HCT116 (cell line): ENCODE measurements at regions not wholly inside any gene's neighbourhood (a gene's known extent, or its start where the extent isn't known, plus 50 kb on each side); places are given as distances from the start of the nearest gene placed in this dataset.

Source experiments
- ATAC-seq: fragments of 200-7000 bp; cut with Tn5 transposase; 2 replicates; pipeline ENCODE4 v1.9.1; 2020; ENCODE audit warnings: mild to moderate bottlenecking, moderate library complexity
- BruUV-seq: library from RNA; stranded (reverse); fragments of 400-500 nt; replicated peaks from 2 replicates; lab custom pipeline; 2021; lab: Mats Ljungman, UMichigan
- CTCF ChIA-PET: fragments of 300-600 bp; sonication (Branson Sonifier 250); formaldehyde crosslinking; loops from one replicate; lab custom pipeline; 2021; ENCODE audit warnings: antibody characterized with exemption; lab: Charles Lee
- POLR2A ChIA-PET: fragments of 300-600, 350-600 bp; sonication (Branson Sonifier 250); formaldehyde crosslinking; loops from one replicate; lab custom pipeline; 2021; ENCODE audit warnings: antibody characterized with exemption; lab: Charles Lee
- RAD21 ChIA-PET, 2 experiments: fragments of 300-600 bp; sonication (Branson Sonifier 250); formaldehyde crosslinking; loops; one replicate each; lab custom pipeline; 2023; ENCODE audit warnings: low total read pairs in 2 of 2; ENCODE audit not compliant: uncharacterized antibody in 2 of 2, unreplicated experiment in 2 of 2, low non-redundant PET in 1 of 2; lab: Charles Lee
- DNase-seq: peaks from one replicate; pipeline ENCODE4 v3.0.0-alpha.2; 2010; ENCODE audit warnings: low read depth, low spot score
- H2AFZ ChIP-seq: fragments of 200-600 bp; shearing (Covaris generic), sonication (generic); 2 replicates; pipeline ENCODE4 v1.6.1; 2017; ENCODE audit warnings: low read depth, mixed run types, mixed read lengths, antibody characterized with exemption, low read length; ENCODE audit not compliant: poor library complexity, severe bottlenecking
- H3K27ac ChIP-seq: 2 replicates; pipeline ENCODE4 v1.5.1; 2012; ENCODE audit warnings: low read depth, low read length
- H3K27me3 ChIP-seq: fragments of 200-600 bp; sonication (generic); 2 replicates; pipeline ENCODE4 v1.6.1; 2016; ENCODE audit warnings: mixed run types, low read length, mixed read lengths; ENCODE audit not compliant: insufficient read depth
- H3K36me3 ChIP-seq, 2 experiments: fragments of 200-500 bp in 1 of 2; fragments of 200-600 bp in 1 of 2; sonication (Bioruptor generic) in 1 of 2; sonication (generic) in 1 of 2; 2 replicates each; pipeline versions ENCODE4 v1.5.1 to v1.6.1; 2014 to 2016; ENCODE audit warnings: low read length in 2 of 2, inconsistent platforms in 1 of 2, mixed read lengths in 1 of 2, mixed run types in 1 of 2; ENCODE audit not compliant: insufficient read depth in 2 of 2, control insufficient read depth in 1 of 2
- H3K4me1 ChIP-seq, 2 experiments: fragments of 200-600 bp in 1 of 2; sonication (generic) in 1 of 2; 2 replicates each; pipeline versions ENCODE4 v1.5.1 to v1.6.1; 2012 to 2017; ENCODE audit warnings: low read length in 2 of 2, inconsistent platforms in 1 of 2, mild to moderate bottlenecking in 1 of 2, mixed read lengths in 1 of 2, mixed run types in 1 of 2, moderate library complexity in 1 of 2; ENCODE audit not compliant: insufficient read depth in 2 of 2, control insufficient read depth in 1 of 2
- H3K4me2 ChIP-seq: fragments of 200-600 bp; sonication (generic); 2 replicates; pipeline ENCODE4 v1.6.1; 2017; ENCODE audit warnings: mixed run types, low read length, mixed read lengths
- H3K4me3 ChIP-seq, 2 experiments: fragments of 200-600 bp in 1 of 2; sonication (generic) in 1 of 2; replicated peaks in 1 of 2; 2 replicates each; pipeline ENCODE4 v1.5.1; 2011 to 2016; ENCODE audit warnings: low read length in 2 of 2, control low read depth in 1 of 2, low read depth in 1 of 2, mild to moderate bottlenecking in 1 of 2, mixed read lengths in 1 of 2, mixed run types in 1 of 2
- H3K79me2 ChIP-seq: fragments of 200-600 bp; sonication (generic); 2 replicates; pipeline ENCODE4 v1.6.1; 2017; ENCODE audit warnings: mild to moderate bottlenecking, mixed run types, low read length, moderate library complexity, mixed read lengths; ENCODE audit not compliant: insufficient read depth
- H3K9ac ChIP-seq: fragments of 200-600 bp; sonication (generic); 2 replicates; pipeline ENCODE4 v1.6.1; 2016; ENCODE audit warnings: low read length, mixed read lengths
- H3K9me2 ChIP-seq: fragments of 200-600 bp; sonication (generic), shearing (Covaris generic); 2 replicates; pipeline ENCODE4 v1.6.1; 2017; ENCODE audit warnings: mixed run types, mild to moderate bottlenecking, moderate library complexity; ENCODE audit not compliant: insufficient read depth
- H3K9me3 ChIP-seq, 2 experiments: fragments of 200-500 bp in 1 of 2; fragments of 200-600 bp in 1 of 2; sonication (Bioruptor generic) in 1 of 2; sonication (generic) in 1 of 2; 2 replicates each; pipeline ENCODE4 v1.6.1; 2014 to 2017; ENCODE audit warnings: low read length in 2 of 2, mixed read lengths in 2 of 2, inconsistent platforms in 1 of 2, low read depth in 1 of 2, mild to moderate bottlenecking in 1 of 2, mixed run types in 1 of 2, moderate library complexity in 1 of 2; ENCODE audit not compliant: control insufficient read depth in 1 of 2, insufficient read depth in 1 of 2
- H4K20me1 ChIP-seq: fragments of 200-600 bp; sonication (generic), shearing (Covaris generic); 2 replicates; pipeline ENCODE4 v1.6.1; 2017; ENCODE audit warnings: mixed run types, mild to moderate bottlenecking, moderate library complexity; ENCODE audit not compliant: insufficient read depth
- CBX3 ChIP-seq: IDR thresholded peaks from 2 replicates; pipeline ENCODE4 v1.6.1; 2012; ENCODE audit warnings: low read depth
- CEBPB ChIP-seq: IDR thresholded peaks from 2 replicates; pipeline ENCODE4 v1.6.1; 2012; ENCODE audit warnings: low read depth
- EGR1 ChIP-seq: IDR thresholded peaks from 2 replicates; pipeline ENCODE4 v1.6.1; 2012; ENCODE audit warnings: low read depth
- ELF1 ChIP-seq: IDR thresholded peaks from 2 replicates; pipeline ENCODE4 v1.6.1; 2012; ENCODE audit warnings: low read depth, borderline replicate concordance
- EZH2 ChIP-seq: fragments of 200-600 bp; sonication (generic); IDR thresholded peaks from 2 replicates; pipeline ENCODE4 v1.6.1; 2017; ENCODE audit warnings: antibody characterized with exemption, mixed run types
- EZH2phosphoT487 ChIP-seq: fragments of 200-600 bp; IDR thresholded peaks from 2 replicates; pipeline ENCODE4 v1.6.1; 2018; ENCODE audit warnings: antibody characterized with exemption, borderline replicate concordance
- JUND ChIP-seq: IDR thresholded peaks from 2 replicates; pipeline ENCODE4 v1.6.1; 2012
- RAD21 ChIP-seq: IDR thresholded peaks from 2 replicates; pipeline ENCODE4 v1.6.1; 2012; ENCODE audit warnings: low read depth, mild to moderate bottlenecking
- SIN3A ChIP-seq: IDR thresholded peaks from 2 replicates; pipeline ENCODE4 v1.6.1; 2012; ENCODE audit warnings: low read depth
- TCF7L2 ChIP-seq: IDR thresholded peaks from 2 replicates; pipeline ENCODE4 v1.7.0; 2011; ENCODE audit warnings: borderline replicate concordance, inconsistent platforms; ENCODE audit not compliant: insufficient read depth, insufficient read length; ENCODE audit errors: extremely low read depth
- ZBTB33 ChIP-seq: IDR thresholded peaks from 2 replicates; pipeline ENCODE4 v1.6.1; 2011; ENCODE audit warnings: mild to moderate bottlenecking, low read length, moderate library complexity; ENCODE audit not compliant: insufficient replicate concordance; ENCODE audit errors: extremely low read depth
- ZFX ChIP-seq: fragments of 450-650 bp; IDR thresholded peaks from 2 replicates; pipeline ENCODE4 v1.6.1; 2017
- ZNF274 ChIP-seq: fragments of 200-500 bp; sonication (Bioruptor generic); IDR thresholded peaks from 2 replicates; pipeline ENCODE4 v1.6.1; 2014; ENCODE audit warnings: mild to moderate bottlenecking, low read depth, low read length, inconsistent platforms
- intact Hi-C: fragments of 100-400 bp; cut with micrococcal nuclease; formaldehyde crosslinking; loops from 2 replicates; pipeline ENCODE4 v1.10.0; 2022
- TF ChIP-seq, protein P1 (sequence below), 3 experiments: fragments of 200-600 bp in 1 of 3; sonication (generic) in 1 of 3; IDR thresholded peaks in 2 of 3; conservative IDR thresholded peaks in 1 of 3; 2 replicates each; pipeline ENCODE4 v1.5.1; 2012 to 2017; ENCODE audit warnings: low read depth in 2 of 3, low read length in 2 of 3, antibody characterized with exemption in 1 of 3, borderline replicate concordance in 1 of 3, control low read depth in 1 of 3, mild to moderate bottlenecking in 1 of 3, mixed read lengths in 1 of 3, mixed run types in 1 of 3, moderate library complexity in 1 of 3; ENCODE audit not compliant: insufficient read depth in 1 of 3
- TF ChIP-seq, protein P2 (sequence below): IDR thresholded peaks from 2 replicates; pipeline ENCODE4 v1.6.1; 2012

DNA sequence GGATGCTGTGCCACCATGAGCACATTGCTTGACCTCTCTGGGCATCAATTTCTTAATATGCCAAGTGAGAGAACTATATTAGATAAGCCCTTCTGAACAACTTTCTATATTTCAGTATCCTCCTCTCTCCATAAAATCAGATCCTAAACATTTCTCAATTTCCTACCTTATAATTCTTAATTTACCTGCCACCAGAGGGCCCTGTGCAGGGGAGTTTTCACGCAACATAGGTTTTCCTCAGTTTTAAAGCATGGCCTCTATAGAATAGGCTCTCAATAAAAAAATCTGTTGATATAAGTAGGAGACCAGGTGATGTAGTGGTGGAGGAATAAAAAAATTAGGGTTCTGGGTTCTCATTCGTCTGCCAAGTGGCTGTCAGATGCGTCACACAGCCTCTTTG, 83.7 kb upstream of the DBX1 start:
- Histone ChIP-seq H3K27ac (no peak overlapping the region), H3K4me2 (no peak overlapping the region), H4K20me1 (no peaks in the 10 kb centered on the region), H3K9me2 (no peaks in the 10 kb centered on the region), H2AFZ (no peak overlapping the region), H3K79me2 (no peaks in the 10 kb centered on the region), H3K4me1 (no peaks in the 10 kb centered on the region), H3K36me3 (no peaks in the 10 kb centered on the region), H3K9ac (no peak overlapping the region)
- ChIA-PET POLR2A (no interaction called here), RAD21 (no interaction called here), CTCF (no interaction called here)
- BruUV-seq = no TSS peak
- DNase-seq = no peak
- intact Hi-C loops = loop anchor here (1.0 to 10.0 kb wide), 2 partner anchors 93 to 371 kb away; no protein-coding TSS in a partner anchor
- TF ChIP-seq RAD21 (peak; percentile 32; the same call in 1 of the 2 replicates), ELF1 (no peak)
- TF ChIP-seq, protein P1, sequence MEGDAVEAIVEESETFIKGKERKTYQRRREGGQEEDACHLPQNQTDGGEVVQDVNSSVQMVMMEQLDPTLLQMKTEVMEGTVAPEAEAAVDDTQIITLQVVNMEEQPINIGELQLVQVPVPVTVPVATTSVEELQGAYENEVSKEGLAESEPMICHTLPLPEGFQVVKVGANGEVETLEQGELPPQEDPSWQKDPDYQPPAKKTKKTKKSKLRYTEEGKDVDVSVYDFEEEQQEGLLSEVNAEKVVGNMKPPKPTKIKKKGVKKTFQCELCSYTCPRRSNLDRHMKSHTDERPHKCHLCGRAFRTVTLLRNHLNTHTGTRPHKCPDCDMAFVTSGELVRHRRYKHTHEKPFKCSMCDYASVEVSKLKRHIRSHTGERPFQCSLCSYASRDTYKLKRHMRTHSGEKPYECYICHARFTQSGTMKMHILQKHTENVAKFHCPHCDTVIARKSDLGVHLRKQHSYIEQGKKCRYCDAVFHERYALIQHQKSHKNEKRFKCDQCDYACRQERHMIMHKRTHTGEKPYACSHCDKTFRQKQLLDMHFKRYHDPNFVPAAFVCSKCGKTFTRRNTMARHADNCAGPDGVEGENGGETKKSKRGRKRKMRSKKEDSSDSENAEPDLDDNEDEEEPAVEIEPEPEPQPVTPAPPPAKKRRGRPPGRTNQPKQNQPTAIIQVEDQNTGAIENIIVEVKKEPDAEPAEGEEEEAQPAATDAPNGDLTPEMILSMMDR (IDR thresholded peaks at IDR 0.05 in 2 of 3, conservative IDR thresholded peaks at IDR 0.05 in 1 of 3; ENCODE audit: borderline replicate concordance in 1 of 3, insufficient read depth in 1 of 3, low read depth in 2 of 3, low read length in 2 of 3) = peak; percentile 40 to 69 (median 57); a peak in 5 of 6 replicates
- TF ChIP-seq, all 23 proteins: peak for 2
- H3K27me3 ChIP-seq = peaks cover 23% of the 10 kb centered on the region
- ATAC-seq = peak; percentile 72
- H3K9me3 ChIP-seq = no peaks in the 10 kb centered on the region
- H3K4me3 ChIP-seq = no peak overlapping the region

- Histone ChIP-seq H3K9me3 (no peaks in the 10 kb centered on the region), H3K9me2 (no peaks in the 10 kb centered on the region), H3K79me2 (no peaks in the 10 kb centered on the region), H3K4me2 (no peak overlapping the region), H3K27me3 (no peaks in the 10 kb centered on the region), H3K36me3 (no peaks in the 10 kb centered on the region), H3K4me3 (no peak overlapping the region), H4K20me1 (no peaks in the 10 kb centered on the region), H2AFZ (no peak overlapping the region), H3K9ac (no peak overlapping the region), H3K27ac (no peak overlapping the region), H3K4me1 (no peaks in the 10 kb centered on the region)
- ChIA-PET CTCF (no interaction called here), POLR2A (no interaction called here), RAD21 (no interaction called here)
- DNase-seq (no peak), ATAC-seq (peak; percentile 36; the same call in 1 of the 2 replicates)
- intact Hi-C loops = no loop called here
- BruUV-seq = no TSS peak
- no peak for TF ChIP-seq CEBPB
- TF ChIP-seq ZBTB33 = no peak
- no peak for TF ChIP-seq ZFX
- no peak for TF ChIP-seq EGR1
- TF ChIP-seq RAD21 = no peak
- no peak for TF ChIP-seq CBX3
- TF ChIP-seq EZH2 = no peak
- no peak for TF ChIP-seq ELF1
- no peak for TF ChIP-seq EZH2phosphoT487
- no peak for TF ChIP-seq JUND
- TF ChIP-seq, protein P2, sequence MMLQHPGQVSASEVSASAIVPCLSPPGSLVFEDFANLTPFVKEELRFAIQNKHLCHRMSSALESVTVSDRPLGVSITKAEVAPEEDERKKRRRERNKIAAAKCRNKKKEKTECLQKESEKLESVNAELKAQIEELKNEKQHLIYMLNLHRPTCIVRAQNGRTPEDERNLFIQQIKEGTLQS = no peak
- TF ChIP-seq TCF7L2 = no peak
- no peak for TF ChIP-seq SIN3A
- TF ChIP-seq ZNF274 = no peak
Measured at GRCh38 chr11:20238712-20239111, 78.4 kb upstream of the DBX1 start.
